ENCODE measurements at regions not wholly inside any gene's neighbourhood (a gene's known extent, or its start where the extent isn't known, plus 50 kb on each side); places are given as distances from the start of the nearest gene placed in this dataset.

GRCh38 chr1:218986816-218987215 lies 186.9 kb upstream of the LYPLAL1 start:
- Histone ChIP-seq H3K27me3 (ENCODE audit: control insufficient read depth in 3 of 3, insufficient read depth in 3 of 3, low read depth in 1 of 3, low read length in 3 of 3) (no peaks in the 10 kb centered on the region), H3K9ac (ENCODE audit: low read depth, low read length, poor library complexity) (no peak overlapping the region), H3K4me3 (ENCODE audit: low read length in 2 of 2) (no peak overlapping the region), H2BK120ac (ENCODE audit: low read depth, low read length) (no peak overlapping the region), H3K14ac (ENCODE audit: low read length) (no peak overlapping the region), H3K23ac (ENCODE audit: low read depth, low read length, poor library complexity) (no peak overlapping the region), H3K79me1 (ENCODE audit: low read depth, low read length) (no peaks in the 10 kb centered on the region), H3K4me1 (ENCODE audit: control insufficient read depth in 2 of 2, insufficient read depth in 1 of 2, low read depth in 1 of 2, low read length in 2 of 2) (no peaks in the 10 kb centered on the region), H4K91ac (ENCODE audit: low read depth, low read length, poor library complexity) (no peak overlapping the region), H2AK5ac (ENCODE audit: low read depth, low read length) (no peak overlapping the region), H3K18ac (ENCODE audit: low read length) (no peak overlapping the region), H2AFZ (ENCODE audit: low read length) (no peak overlapping the region), H2BK15ac (ENCODE audit: low read length) (no peak overlapping the region), H3K36me3 (replicated peaks in 1 of 2; ENCODE audit: control insufficient read depth in 2 of 2, insufficient read depth in 2 of 2, low read length in 2 of 2) (no peaks in the 10 kb centered on the region), H3K27ac (replicated peaks; ENCODE audit: low read length) (no peak overlapping the region), H3K9me3 (replicated peaks in 1 of 2; ENCODE audit: control insufficient read depth in 2 of 2, insufficient read depth in 1 of 2, low read depth in 1 of 2, low read length in 2 of 2) (peaks cover 0 to 5% of the 10 kb centered on the region in 2 donors), H2BK5ac (ENCODE audit: low read length) (no peak overlapping the region), H2BK12ac (ENCODE audit: low read length) (no peak overlapping the region), H4K8ac (ENCODE audit: low read depth, low read length) (no peak overlapping the region), H3K4me2 (ENCODE audit: insufficient read depth, low read length, poor library complexity, severe bottlenecking) (no peak overlapping the region), H3K4ac (ENCODE audit: low read length) (no peak overlapping the region)
- DNase-seq (ENCODE audit: low spot score) = no peak
- no CpG with 5 or more reads among the region's 3 CpGs for WGBS, 2 donors (ENCODE audit: extremely low coverage in 2 of 2, insufficient read length in 2 of 2, insufficient replicate concordance in 1 of 2)

GRCh38 chr1:218990019-218990418 lies 183.7 kb upstream of the LYPLAL1 start:
- no peaks in the 10 kb centered on the region for H3K36me3 ChIP-seq (replicated peaks in 1 of 2; ENCODE audit: control insufficient read depth in 2 of 2, insufficient read depth in 2 of 2, low read length in 2 of 2)
- no peaks in the 10 kb centered on the region for H3K27me3 ChIP-seq (ENCODE audit: control insufficient read depth in 3 of 3, insufficient read depth in 3 of 3, low read depth in 1 of 3, low read length in 3 of 3)

GRCh38 chr1:218991089-218991488 lies 182.6 kb upstream of the LYPLAL1 start:
- H2BK5ac ChIP-seq (ENCODE audit: low read length) = no peak overlapping the region

More at GRCh38 chr1:218990019-218990418, 183.7 kb upstream of the LYPLAL1 start:
- no peak overlapping the region for H2BK15ac ChIP-seq (ENCODE audit: low read length)
- H3K9me3 ChIP-seq (replicated peaks in 1 of 2; ENCODE audit: control insufficient read depth in 2 of 2, insufficient read depth in 1 of 2, low read depth in 1 of 2, low read length in 2 of 2) = peaks cover 0 to 5% of the 10 kb centered on the region in 2 donors
- H2BK120ac ChIP-seq (ENCODE audit: low read depth, low read length) = peak overlapping the region; percentile 6
- H2BK12ac ChIP-seq (ENCODE audit: low read length) = no peak overlapping the region
- no peak overlapping the region for H2AFZ ChIP-seq (ENCODE audit: low read length)
- H3K9ac ChIP-seq (ENCODE audit: low read depth, low read length, poor library complexity) = no peak overlapping the region
- no peak overlapping the region for H3K23ac ChIP-seq (ENCODE audit: low read depth, low read length, poor library complexity)
- no peak overlapping the region for H3K4ac ChIP-seq (ENCODE audit: low read length)
- H3K79me1 ChIP-seq (ENCODE audit: low read depth, low read length) = no peaks in the 10 kb centered on the region
- no peak overlapping the region for H4K91ac ChIP-seq (ENCODE audit: low read depth, low read length, poor library complexity)
- no peak for DNase-seq (ENCODE audit: low spot score)
- no peak overlapping the region for H3K27ac ChIP-seq (replicated peaks; ENCODE audit: low read length)
- no CpG with 5 or more reads among the region's 1 CpG for WGBS, 2 donors (ENCODE audit: extremely low coverage in 2 of 2, insufficient read length in 2 of 2, insufficient replicate concordance in 1 of 2)
- H3K4me3 ChIP-seq (ENCODE audit: low read length in 2 of 2) = peak overlapping the region in 1 of 2 donors; percentile 30
- no peak overlapping the region for H3K14ac ChIP-seq (ENCODE audit: low read length)
- no peak overlapping the region for H4K8ac ChIP-seq (ENCODE audit: low read depth, low read length)
- H3K4me2 ChIP-seq (ENCODE audit: insufficient read depth, low read length, poor library complexity, severe bottlenecking) = no peak overlapping the region
- peak overlapping the region; percentile 6 for H2AK5ac ChIP-seq (ENCODE audit: low read depth, low read length)
- no peaks in the 10 kb centered on the region for H3K4me1 ChIP-seq (ENCODE audit: control insufficient read depth in 2 of 2, insufficient read depth in 1 of 2, low read depth in 1 of 2, low read length in 2 of 2)
- peak overlapping the region; percentile 52 for H3K18ac ChIP-seq (ENCODE audit: low read length)
- H2BK5ac ChIP-seq (ENCODE audit: low read length) = no peak overlapping the region

GRCh38 chr1:218994615-218995014 lies 179.1 kb upstream of the LYPLAL1 start:
- no peak overlapping the region for H3K27ac ChIP-seq (replicated peaks; ENCODE audit: low read length)
- H3K79me1 ChIP-seq (ENCODE audit: low read depth, low read length) = no peaks in the 10 kb centered on the region
- H2AK5ac ChIP-seq (ENCODE audit: low read depth, low read length) = no peak overlapping the region
- no peak overlapping the region for H3K4me3 ChIP-seq (ENCODE audit: low read length in 2 of 2)
- no peak overlapping the region for H2BK120ac ChIP-seq (ENCODE audit: low read depth, low read length)
- no peak overlapping the region for H3K4ac ChIP-seq (ENCODE audit: low read length)
- H3K27me3 ChIP-seq (ENCODE audit: control insufficient read depth in 3 of 3, insufficient read depth in 3 of 3, low read depth in 1 of 3, low read length in 3 of 3) = no peaks in the 10 kb centered on the region
- no peak overlapping the region for H4K8ac ChIP-seq (ENCODE audit: low read depth, low read length)
- no peaks in the 10 kb centered on the region for H3K4me1 ChIP-seq (ENCODE audit: control insufficient read depth in 2 of 2, insufficient read depth in 1 of 2, low read depth in 1 of 2, low read length in 2 of 2)
- H2AFZ ChIP-seq (ENCODE audit: low read length) = no peak overlapping the region
- no peak overlapping the region for H3K18ac ChIP-seq (ENCODE audit: low read length)
- no CpG with 5 or more reads among the region's 1 CpG for whole genome bisulfite sequencing, 2 donors (ENCODE audit: extremely low coverage in 2 of 2, insufficient read length in 2 of 2, insufficient replicate concordance in 1 of 2)
- no peak overlapping the region for H3K9ac ChIP-seq (ENCODE audit: low read depth, low read length, poor library complexity)
- no peak overlapping the region for H3K23ac ChIP-seq (ENCODE audit: low read depth, low read length, poor library complexity)
- no peak for DNase-seq (ENCODE audit: low spot score)
- H3K4me2 ChIP-seq (ENCODE audit: insufficient read depth, low read length, poor library complexity, severe bottlenecking) = no peak overlapping the region
- H3K9me3 ChIP-seq (replicated peaks in 1 of 2; ENCODE audit: control insufficient read depth in 2 of 2, insufficient read depth in 1 of 2, low read depth in 1 of 2, low read length in 2 of 2) = no peaks in the 10 kb centered on the region
- no peak overlapping the region for H4K91ac ChIP-seq (ENCODE audit: low read depth, low read length, poor library complexity)
- H2BK5ac ChIP-seq (ENCODE audit: low read length) = no peak overlapping the region
- no peak overlapping the region for H2BK12ac ChIP-seq (ENCODE audit: low read length)
- H3K36me3 ChIP-seq (replicated peaks in 1 of 2; ENCODE audit: control insufficient read depth in 2 of 2, insufficient read depth in 2 of 2, low read length in 2 of 2) = no peaks in the 10 kb centered on the region
- H3K14ac ChIP-seq (ENCODE audit: low read length) = no peak overlapping the region
- no peak overlapping the region for H2BK15ac ChIP-seq (ENCODE audit: low read length)

More at GRCh38 chr1:218991089-218991488, 182.6 kb upstream of the LYPLAL1 start:
- no peak overlapping the region for H4K8ac ChIP-seq (ENCODE audit: low read depth, low read length)
- H3K9ac ChIP-seq (ENCODE audit: low read depth, low read length, poor library complexity) = no peak overlapping the region
- no CpG with 5 or more reads among the region's 1 CpG for WGBS, 2 donors (ENCODE audit: extremely low coverage in 2 of 2, insufficient read length in 2 of 2, insufficient replicate concordance in 1 of 2)
- H2AFZ ChIP-seq (ENCODE audit: low read length) = no peak overlapping the region
- no peak overlapping the region for H3K4me2 ChIP-seq (ENCODE audit: insufficient read depth, low read length, poor library complexity, severe bottlenecking)
- no peaks in the 10 kb centered on the region for H3K27me3 ChIP-seq (ENCODE audit: control insufficient read depth in 3 of 3, insufficient read depth in 3 of 3, low read depth in 1 of 3, low read length in 3 of 3)
- H3K14ac ChIP-seq (ENCODE audit: low read length) = no peak overlapping the region
- H3K9me3 ChIP-seq (replicated peaks in 1 of 2; ENCODE audit: control insufficient read depth in 2 of 2, insufficient read depth in 1 of 2, low read depth in 1 of 2, low read length in 2 of 2) = peaks cover 0 to 5% of the 10 kb centered on the region in 2 donors
- no peak overlapping the region for H2BK15ac ChIP-seq (ENCODE audit: low read length)
- no peaks in the 10 kb centered on the region for H3K79me1 ChIP-seq (ENCODE audit: low read depth, low read length)
- no peak overlapping the region for H2AK5ac ChIP-seq (ENCODE audit: low read depth, low read length)
- DNase-seq (ENCODE audit: low spot score) = no peak
- no peak overlapping the region for H2BK120ac ChIP-seq (ENCODE audit: low read depth, low read length)
- H2BK12ac ChIP-seq (ENCODE audit: low read length) = no peak overlapping the region
- H3K4me1 ChIP-seq (ENCODE audit: control insufficient read depth in 2 of 2, insufficient read depth in 1 of 2, low read depth in 1 of 2, low read length in 2 of 2) = no peaks in the 10 kb centered on the region
- no peak overlapping the region for H3K18ac ChIP-seq (ENCODE audit: low read length)
- H3K27ac ChIP-seq (replicated peaks; ENCODE audit: low read length) = no peak overlapping the region
- no peak overlapping the region for H4K91ac ChIP-seq (ENCODE audit: low read depth, low read length, poor library complexity)
- no peak overlapping the region for H3K23ac ChIP-seq (ENCODE audit: low read depth, low read length, poor library complexity)
- no peaks in the 10 kb centered on the region for H3K36me3 ChIP-seq (replicated peaks in 1 of 2; ENCODE audit: control insufficient read depth in 2 of 2, insufficient read depth in 2 of 2, low read length in 2 of 2)
- no peak overlapping the region for H3K4ac ChIP-seq (ENCODE audit: low read length)
- H3K4me3 ChIP-seq (ENCODE audit: low read length in 2 of 2) = no peak overlapping the region
